Gastrocnemius medialis (tissue), 4 donors: ENCODE measurements at regions not wholly inside any gene's neighbourhood (a gene's known extent, or its start where the extent isn't known, plus 50 kb on each side); places are given as distances from the start of the nearest gene placed in this dataset.

Experiments
- CTCF ChIP-seq, 5 experiments: fragments of 450-650 bp in 3 of 5; fragments of 200-600 bp in 2 of 5; sonication (generic) in 2 of 5; IDR thresholded peaks in 4 of 5; conservative IDR thresholded peaks in 1 of 5; 1 replicate in 4 of 5; 2 replicates in 1 of 5; pipeline ENCODE4 v1.5.1; 2016 to 2019; ENCODE audit warnings: antibody characterized with exemption in 5 of 5, mild to moderate bottlenecking in 3 of 5, moderate library complexity in 3 of 5
- POLR2A ChIP-seq, 2 donors: fragments of 450-650 bp; IDR thresholded peaks; one replicate each; pipeline ENCODE4 v1.6.1; 2017; ENCODE audit warnings: antibody characterized with exemption in 2 of 2, mild to moderate bottlenecking in 2 of 2, moderate library complexity in 2 of 2

DNA sequence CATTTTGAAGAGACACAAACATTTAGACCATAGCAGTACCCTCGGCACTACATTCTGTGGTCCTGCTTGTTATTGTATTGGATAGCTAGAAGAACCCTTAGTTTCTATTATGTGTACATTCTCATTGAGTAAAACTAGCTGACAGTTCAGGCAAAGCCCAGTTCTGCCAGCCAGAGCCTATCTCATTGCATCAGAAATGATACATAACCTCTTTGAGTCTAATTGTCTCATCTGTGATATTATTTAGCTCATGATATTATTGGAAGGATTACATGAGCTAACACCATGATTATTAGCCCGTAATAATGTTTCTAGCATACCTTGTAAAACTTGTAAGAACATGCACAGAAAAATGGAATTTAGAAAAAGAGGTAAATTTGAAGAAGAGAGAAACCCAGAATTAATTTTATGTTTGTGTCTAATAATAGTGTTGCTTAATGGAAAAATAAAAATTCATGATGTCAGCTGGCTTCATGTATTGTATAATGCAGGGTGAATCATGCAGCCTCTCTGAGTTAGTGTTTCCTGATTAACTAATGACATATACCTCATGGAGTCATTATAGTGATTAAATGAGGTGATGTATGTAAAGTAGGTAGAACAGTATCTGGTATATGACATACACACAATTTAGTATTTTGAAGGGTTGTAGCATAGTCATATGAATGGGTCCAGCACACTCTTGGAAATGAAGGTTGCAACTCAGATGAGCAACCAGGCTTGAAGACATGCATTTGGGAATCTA lies 339.4 kb upstream of the GRM7 start:
- no peak for TF ChIP-seq CTCF (IDR thresholded peaks at IDR 0.05 in 4 of 5, conservative IDR thresholded peaks at IDR 0.05 in 1 of 5)
- TF ChIP-seq POLR2A (IDR thresholded peaks at IDR 0.05), result no peak
